Gastroesophageal sphincter (tissue), 4 donors: ENCODE measurements at regions not wholly inside any gene's neighbourhood (a gene's known extent, or its start where the extent isn't known, plus 50 kb on each side); places are given as distances from the start of the nearest gene placed in this dataset.

Source experiments
- ATAC-seq: fragments of 150-250 bp; one replicate; pipeline ENCODE4 v1.9.1; 2016; ENCODE audit warnings: mild to moderate bottlenecking, moderate library complexity
- H3K27ac ChIP-seq, 4 donors: fragments of 200-600 bp; sonication (generic) in 3 of 4; 1 replicate in 3 of 4; 2 replicates in 1 of 4; pipeline ENCODE4 v1.5.1; 2016 to 2019
- H3K27me3 ChIP-seq: fragments of 200-600 bp; sonication (generic); one replicate; pipeline ENCODE4 v1.5.1; 2019
- H3K36me3 ChIP-seq, 2 donors: fragments of 200-600 bp; sonication (generic); one replicate each; pipeline ENCODE4 v1.5.1; 2019; ENCODE audit warnings: control low read depth in 1 of 2
- H3K4me1 ChIP-seq, 3 donors: fragments of 200-600 bp; sonication (generic); 1 replicate in 2 of 3; 2 replicates in 1 of 3; pipeline ENCODE4 v1.5.1; 2016 to 2019; ENCODE audit warnings: control low read depth in 2 of 3
- H3K4me3 ChIP-seq, 2 donors: fragments of 200-600 bp; sonication (generic); one replicate each; pipeline ENCODE4 v1.5.1; 2019; ENCODE audit warnings: mild to moderate bottlenecking in 1 of 2, moderate library complexity in 1 of 2
- H3K9me3 ChIP-seq, 3 donors: fragments of 200-600 bp; sonication (generic); one replicate each; pipeline ENCODE4 v1.5.1; 2017 to 2019; ENCODE audit warnings: control low read depth in 2 of 3
- CTCF ChIP-seq, 4 experiments: fragments of 200-600 bp in 2 of 4; fragments of 450-650 bp in 2 of 4; sonication (generic) in 1 of 4; IDR thresholded peaks; one replicate each; pipeline ENCODE4 v1.5.1; 2017 to 2019; ENCODE audit warnings: antibody characterized with exemption in 4 of 4, mild to moderate bottlenecking in 2 of 4, moderate library complexity in 2 of 4
- EP300 ChIP-seq: sonication (generic); formaldehyde crosslinking; IDR thresholded peaks from one replicate; pipeline ENCODE4 v1.6.1; 2017; ENCODE audit warnings: antibody characterized with exemption, mild to moderate bottlenecking
- POLR2A ChIP-seq, 2 donors: fragments of 450-650 bp; IDR thresholded peaks; one replicate each; pipeline ENCODE4 v1.6.1; 2017; ENCODE audit warnings: antibody characterized with exemption in 2 of 2, mild to moderate bottlenecking in 2 of 2, moderate library complexity in 1 of 2
- POLR2AphosphoS5 ChIP-seq: sonication (generic); formaldehyde crosslinking; IDR thresholded peaks from one replicate; pipeline ENCODE4 v1.6.1; 2017; ENCODE audit warnings: antibody characterized with exemption
- WGBS, 2 donors: methylation state at CpG; one replicate each; pipeline ENCODE4 v1.1.5; 2018; ENCODE audit warnings: low coverage in 1 of 2; 5-methylcytosine and 5-hydroxymethylcytosine counted together

- H3K9me3 ChIP-seq, result no peaks in the 10 kb centered on the region
- H3K27ac ChIP-seq, result no peak overlapping the region
- H3K4me1 ChIP-seq, result no peaks in the 10 kb centered on the region
- ATAC-seq, result no peak
- no peaks in the 10 kb centered on the region for H3K27me3 ChIP-seq
- WGBS, 2 donors, result 80 to 100% methylated on average over 1 of the region's 1 CpG
- no peaks in the 10 kb centered on the region for H3K36me3 ChIP-seq
- TF ChIP-seq POLR2AphosphoS5 (no peak), CTCF (IDR thresholded peaks at IDR 0.05) (no peak), EP300 (no peak), POLR2A (IDR thresholded peaks at IDR 0.05) (no peak)
- H3K4me3 ChIP-seq, result no peak overlapping the region
These were observed 456.6 kb downstream of the TDRD15 start for GRCh38 chr2:21580391-21580790.

GRCh38 chr2:21585881-21586280 is 462.1 kb downstream of the TDRD15 start:
- Histone ChIP-seq H3K27me3 (no peaks in the 10 kb centered on the region), H3K4me3 (no peak overlapping the region), H3K9me3 (no peaks in the 10 kb centered on the region), H3K27ac (no peak overlapping the region), H3K4me1 (no peaks in the 10 kb centered on the region), H3K36me3 (no peaks in the 10 kb centered on the region)
- no peak for TF ChIP-seq EP300
- TF ChIP-seq POLR2A (IDR thresholded peaks at IDR 0.05), result no peak
- TF ChIP-seq CTCF (IDR thresholded peaks at IDR 0.05), result no peak
- TF ChIP-seq POLR2AphosphoS5, result no peak
- no peak for ATAC-seq

DNA sequence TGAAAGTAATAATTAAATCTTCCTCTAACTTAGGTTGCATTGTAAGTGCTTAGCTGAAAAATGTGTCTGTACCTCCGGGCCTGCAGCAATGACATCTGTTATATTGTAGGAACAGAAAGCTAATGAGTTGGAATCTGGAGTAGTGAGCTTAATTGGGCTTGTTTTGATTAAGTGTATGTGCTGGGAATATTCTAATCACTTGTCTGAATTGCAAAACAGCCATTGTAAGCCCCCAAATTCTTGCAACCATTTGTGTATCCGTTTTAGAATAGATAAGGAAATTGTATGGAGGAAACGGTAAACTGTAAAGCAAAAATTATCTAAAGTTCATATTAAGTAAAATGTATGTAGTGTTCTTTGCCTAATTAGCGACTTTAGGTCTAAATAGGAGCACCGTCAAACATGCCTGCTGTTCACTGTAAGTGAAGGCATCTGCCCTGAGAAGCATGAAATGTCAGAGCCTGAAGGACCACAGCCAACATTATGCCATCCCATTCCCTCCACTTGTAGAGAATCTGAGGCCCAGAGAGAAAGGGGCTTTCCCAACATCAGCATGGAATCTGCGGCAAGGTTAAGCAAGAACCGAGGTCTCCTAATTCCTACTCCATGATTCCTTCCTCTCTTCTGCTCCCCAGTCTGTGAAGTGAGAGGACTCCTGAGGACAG is 466.4 kb downstream of the TDRD15 start:
- no peaks in the 10 kb centered on the region for H3K27me3 ChIP-seq
- H3K4me1 ChIP-seq, result no peaks in the 10 kb centered on the region
- H3K4me3 ChIP-seq, result no peak overlapping the region
- no peaks in the 10 kb centered on the region for H3K36me3 ChIP-seq
- no peak overlapping the region for H3K27ac ChIP-seq
- 82 to 89% methylated on average over 5 to 7 of the region's 7 CpGs for WGBS, 2 donors
- no peaks in the 10 kb centered on the region for H3K9me3 ChIP-seq
- TF ChIP-seq CTCF (IDR thresholded peaks at IDR 0.05) (no peak), POLR2A (IDR thresholded peaks at IDR 0.05) (no peak), EP300 (no peak), POLR2AphosphoS5 (no peak)
- no peak for ATAC-seq

DNA sequence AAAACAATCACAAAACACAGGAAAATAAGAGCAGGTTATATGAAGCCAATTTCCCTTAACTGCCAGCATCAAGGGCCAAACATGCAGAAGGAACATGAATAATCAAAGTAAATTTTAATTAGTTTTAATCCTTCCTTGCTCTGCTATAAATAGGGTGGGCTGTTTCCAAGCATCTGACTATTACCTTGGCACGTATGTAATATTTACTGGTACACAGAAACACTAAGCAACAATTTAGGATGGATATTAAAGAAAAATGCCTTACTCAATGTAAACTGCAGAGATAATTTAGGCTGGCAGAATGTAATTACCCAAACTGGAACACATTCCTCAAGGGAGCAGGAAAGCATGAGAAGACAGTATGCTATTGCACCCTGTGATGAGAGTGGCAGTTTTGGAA is 468.2 kb downstream of the TDRD15 start:
- H3K9me3 ChIP-seq, result no peaks in the 10 kb centered on the region
- TF ChIP-seq EP300, result no peak
- no peak for TF ChIP-seq CTCF (IDR thresholded peaks at IDR 0.05)
- TF ChIP-seq POLR2A (IDR thresholded peaks at IDR 0.05), result no peak
- no peak for TF ChIP-seq POLR2AphosphoS5
- H3K27ac ChIP-seq, result no peak overlapping the region
- H3K4me3 ChIP-seq, result no peak overlapping the region
- no peaks in the 10 kb centered on the region for H3K4me1 ChIP-seq
- ATAC-seq, result no peak
- no peaks in the 10 kb centered on the region for H3K27me3 ChIP-seq
- H3K36me3 ChIP-seq, result no peaks in the 10 kb centered on the region
- WGBS, 2 donors, result 38 to 44% methylated on average over 1 of the region's 1 CpG

GRCh38 chr2:21599417-21599816 is 475.6 kb downstream of the TDRD15 start:
- H3K4me3 ChIP-seq, result no peak overlapping the region
- no peaks in the 10 kb centered on the region for H3K4me1 ChIP-seq
- ATAC-seq, result no peak
- no peaks in the 10 kb centered on the region for H3K27me3 ChIP-seq
- no peak for TF ChIP-seq CTCF (IDR thresholded peaks at IDR 0.05)
- TF ChIP-seq POLR2A (IDR thresholded peaks at IDR 0.05), result no peak
- TF ChIP-seq POLR2AphosphoS5, result no peak
- TF ChIP-seq EP300, result no peak
- 25 to 50% methylated on average over 1 of the region's 1 CpG for WGBS, 2 donors
- no peaks in the 10 kb centered on the region for H3K9me3 ChIP-seq
- H3K27ac ChIP-seq, result no peak overlapping the region
- H3K36me3 ChIP-seq, result no peaks in the 10 kb centered on the region
